ENCODE measurements at regions not wholly inside any gene's neighbourhood (a gene's known extent, or its start where the extent isn't known, plus 50 kb on each side); places are given as distances from the start of the nearest gene placed in this dataset.
"Not testable (repeated sequence)": the region's sequence is repeated elsewhere in the genome, so short reads cannot be mapped to it uniquely, and the experiment has no call there.

GRCh38 chr3:147333098-147333497 is 73.2 kb downstream of the ZIC4 start:
- DNase-seq (ENCODE audit: insufficient read length, low spot score) (no peak), FAIRE-seq (no peak)
- TF ChIP-seq TAF1 (IDR thresholded peaks at IDR 0.05; ENCODE audit: low read depth, low read length) (no peak), SPI1 (IDR thresholded peaks at IDR 0.05; ENCODE audit: low read depth, low read length) (no peak), POU2F2 (IDR thresholded peaks at IDR 0.05; ENCODE audit: low read depth, low read length) (no peak), PAX5 (IDR thresholded peaks at IDR 0.05; ENCODE audit: insufficient read depth, low read length, severe bottlenecking) (no peak)

GRCh38 chr3:147328711-147329110 is 77.6 kb downstream of the ZIC4 start:
- TF ChIP-seq POLR2AphosphoS5 (IDR thresholded peaks at IDR 0.05; ENCODE audit: low read depth, low read length) (no peak), TAF1 (IDR thresholded peaks at IDR 0.05; ENCODE audit: low read depth, low read length) (no peak), POLR2A (IDR thresholded peaks at IDR 0.05; ENCODE audit: low read depth, low read length) (no peak), PAX5 (IDR thresholded peaks at IDR 0.05; ENCODE audit: insufficient read depth, low read length, severe bottlenecking) (no peak), SPI1 (IDR thresholded peaks at IDR 0.05; ENCODE audit: low read depth, low read length) (no peak), POU2F2 (IDR thresholded peaks at IDR 0.05; ENCODE audit: low read depth, low read length) (no peak)
- FAIRE-seq (no peak), DNase-seq (ENCODE audit: insufficient read length, low spot score) (no peak)

DNA sequence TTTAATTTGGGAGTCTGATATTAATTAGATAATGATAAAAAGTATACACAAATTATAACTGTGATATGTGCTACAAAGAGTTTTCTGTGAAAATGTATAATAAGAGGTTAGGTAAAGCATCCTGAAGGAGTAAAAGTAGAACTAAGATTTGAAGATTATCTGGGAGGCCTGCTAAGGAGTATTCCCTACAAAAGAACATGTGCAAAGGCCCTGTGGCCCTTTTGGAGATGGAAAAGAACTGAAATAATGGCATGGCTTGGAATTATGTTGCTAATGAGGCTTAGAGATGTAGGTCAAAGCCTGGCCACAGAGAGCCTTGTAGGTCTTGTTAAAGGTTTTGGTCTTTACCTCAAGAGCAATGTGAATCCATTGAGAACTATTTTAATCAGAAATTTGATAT is 82.0 kb downstream of the ZIC4 start:
- no peak for FAIRE-seq
- DNase-seq (ENCODE audit: insufficient read length, low spot score) = no peak
- TF ChIP-seq POU2F2 (IDR thresholded peaks at IDR 0.05; ENCODE audit: low read depth, low read length) = no peak
- TF ChIP-seq PAX5 (IDR thresholded peaks at IDR 0.05; ENCODE audit: insufficient read depth, low read length, severe bottlenecking) = no peak
- TF ChIP-seq POLR2AphosphoS5 (IDR thresholded peaks at IDR 0.05; ENCODE audit: low read depth, low read length) = no peak
- no peak for TF ChIP-seq POLR2A (IDR thresholded peaks at IDR 0.05; ENCODE audit: low read depth, low read length)
- no peak for TF ChIP-seq SPI1 (IDR thresholded peaks at IDR 0.05; ENCODE audit: low read depth, low read length)
- TF ChIP-seq TAF1 (IDR thresholded peaks at IDR 0.05; ENCODE audit: low read depth, low read length) = no peak

DNA sequence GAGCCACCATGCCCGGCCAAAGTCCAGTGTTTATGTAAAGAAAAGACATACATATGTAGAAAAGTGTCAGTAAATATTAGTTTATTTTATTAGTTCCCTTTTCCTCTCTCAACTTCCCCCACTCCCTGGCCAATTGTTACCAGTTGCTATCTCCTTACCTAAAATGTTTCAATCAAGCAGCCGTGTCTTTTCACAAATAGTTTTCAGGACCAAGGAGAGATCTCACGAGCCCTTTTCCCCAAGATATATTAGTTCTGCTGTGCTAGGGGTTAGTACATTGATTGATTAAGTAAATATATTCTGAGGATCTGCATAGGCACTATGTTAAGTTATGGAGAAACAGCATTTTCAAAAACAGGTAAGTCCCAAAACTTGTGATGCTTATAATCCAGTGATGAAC is 87.4 kb downstream of the ZIC4 start:
- no peak for DNase-seq (ENCODE audit: insufficient read length, low spot score)
- TF ChIP-seq POLR2A (IDR thresholded peaks at IDR 0.05; ENCODE audit: low read depth, low read length) (no peak), POLR2AphosphoS5 (IDR thresholded peaks at IDR 0.05; ENCODE audit: low read depth, low read length) (no peak), PAX5 (IDR thresholded peaks at IDR 0.05; ENCODE audit: insufficient read depth, low read length, severe bottlenecking) (no peak), SPI1 (IDR thresholded peaks at IDR 0.05; ENCODE audit: low read depth, low read length) (no peak), POU2F2 (IDR thresholded peaks at IDR 0.05; ENCODE audit: low read depth, low read length) (no peak), TAF1 (IDR thresholded peaks at IDR 0.05; ENCODE audit: low read depth, low read length) (no peak)

DNA sequence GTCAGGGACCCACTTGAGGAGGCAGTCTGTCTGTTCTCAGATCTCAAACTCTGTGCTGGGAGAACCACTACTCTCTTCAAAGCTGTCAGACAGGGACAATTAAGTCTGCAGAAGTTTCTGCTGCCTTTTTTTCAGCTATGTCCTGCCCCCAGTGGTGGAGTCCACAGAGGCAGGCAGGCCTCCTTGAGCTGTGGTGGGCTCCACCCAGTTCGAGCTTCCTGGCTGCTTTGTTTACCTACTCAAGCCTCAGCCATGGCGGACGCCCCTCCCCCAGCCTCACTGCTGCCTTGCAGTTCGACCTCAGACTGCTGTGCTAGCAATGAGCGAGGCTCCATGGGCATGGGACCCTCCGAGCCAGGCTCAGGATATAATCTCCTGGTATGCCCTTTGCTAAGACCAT is 89.3 kb downstream of the ZIC4 start:
- not testable (repeated sequence) for FAIRE-seq; DNase-seq (ENCODE audit: insufficient read length, low spot score)

More for the DNA sequence above, 87.4 kb downstream of the ZIC4 start:
- FAIRE-seq = no peak

- DNase-seq (ENCODE audit: insufficient read length, low spot score) = no peak
- TF ChIP-seq PAX5 (IDR thresholded peaks at IDR 0.05; ENCODE audit: insufficient read depth, low read length, severe bottlenecking) (no peak), POU2F2 (IDR thresholded peaks at IDR 0.05; ENCODE audit: low read depth, low read length) (no peak), POLR2A (IDR thresholded peaks at IDR 0.05; ENCODE audit: low read depth, low read length) (no peak), SPI1 (IDR thresholded peaks at IDR 0.05; ENCODE audit: low read depth, low read length) (no peak), TAF1 (IDR thresholded peaks at IDR 0.05; ENCODE audit: low read depth, low read length) (no peak), POLR2AphosphoS5 (IDR thresholded peaks at IDR 0.05; ENCODE audit: low read depth, low read length) (no peak)
- FAIRE-seq = no peak
These were observed 92.8 kb downstream of the ZIC4 start for GRCh38 chr3:147313513-147313912.

DNA sequence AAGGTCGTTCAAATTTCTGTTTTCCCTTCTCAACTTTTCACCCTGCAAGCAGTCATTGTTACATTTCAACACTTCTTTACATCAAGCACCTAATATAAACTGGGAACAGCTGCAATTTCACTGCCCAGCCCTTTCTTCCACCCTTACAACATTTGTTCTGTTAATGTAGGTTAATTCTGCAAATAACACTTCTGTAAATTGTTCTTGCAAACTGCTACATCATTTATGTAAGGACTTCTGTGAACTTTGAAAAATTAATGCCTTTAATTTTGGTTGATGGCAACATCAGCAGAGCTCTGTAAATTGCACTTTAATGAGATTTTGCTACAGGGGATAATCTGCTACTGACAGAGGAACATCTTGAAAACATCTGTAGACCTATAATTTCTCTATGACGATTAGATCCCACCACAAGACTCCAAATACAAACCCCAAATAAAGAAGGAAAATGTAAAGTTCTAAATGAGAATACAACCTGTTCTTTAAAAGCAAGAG is 93.5 kb downstream of the ZIC4 start:
- FAIRE-seq (no peak), DNase-seq (ENCODE audit: insufficient read length, low spot score) (no peak)
- TF ChIP-seq SPI1 (IDR thresholded peaks at IDR 0.05; ENCODE audit: low read depth, low read length) (no peak), PAX5 (IDR thresholded peaks at IDR 0.05; ENCODE audit: insufficient read depth, low read length, severe bottlenecking) (no peak), POU2F2 (IDR thresholded peaks at IDR 0.05; ENCODE audit: low read depth, low read length) (no peak), POLR2A (IDR thresholded peaks at IDR 0.05; ENCODE audit: low read depth, low read length) (no peak), POLR2AphosphoS5 (IDR thresholded peaks at IDR 0.05; ENCODE audit: low read depth, low read length) (no peak), TAF1 (IDR thresholded peaks at IDR 0.05; ENCODE audit: low read depth, low read length) (no peak)

GRCh38 chr3:147311716-147312115 is 94.6 kb downstream of the ZIC4 start:
- DNase-seq (ENCODE audit: insufficient read length, low spot score) (no peak), FAIRE-seq (no peak)
- TF ChIP-seq POLR2AphosphoS5 (IDR thresholded peaks at IDR 0.05; ENCODE audit: low read depth, low read length) (no peak), PAX5 (IDR thresholded peaks at IDR 0.05; ENCODE audit: insufficient read depth, low read length, severe bottlenecking) (no peak), SPI1 (IDR thresholded peaks at IDR 0.05; ENCODE audit: low read depth, low read length) (no peak), POU2F2 (IDR thresholded peaks at IDR 0.05; ENCODE audit: low read depth, low read length) (no peak), TAF1 (IDR thresholded peaks at IDR 0.05; ENCODE audit: low read depth, low read length) (no peak), POLR2A (IDR thresholded peaks at IDR 0.05; ENCODE audit: low read depth, low read length) (no peak)

DNA sequence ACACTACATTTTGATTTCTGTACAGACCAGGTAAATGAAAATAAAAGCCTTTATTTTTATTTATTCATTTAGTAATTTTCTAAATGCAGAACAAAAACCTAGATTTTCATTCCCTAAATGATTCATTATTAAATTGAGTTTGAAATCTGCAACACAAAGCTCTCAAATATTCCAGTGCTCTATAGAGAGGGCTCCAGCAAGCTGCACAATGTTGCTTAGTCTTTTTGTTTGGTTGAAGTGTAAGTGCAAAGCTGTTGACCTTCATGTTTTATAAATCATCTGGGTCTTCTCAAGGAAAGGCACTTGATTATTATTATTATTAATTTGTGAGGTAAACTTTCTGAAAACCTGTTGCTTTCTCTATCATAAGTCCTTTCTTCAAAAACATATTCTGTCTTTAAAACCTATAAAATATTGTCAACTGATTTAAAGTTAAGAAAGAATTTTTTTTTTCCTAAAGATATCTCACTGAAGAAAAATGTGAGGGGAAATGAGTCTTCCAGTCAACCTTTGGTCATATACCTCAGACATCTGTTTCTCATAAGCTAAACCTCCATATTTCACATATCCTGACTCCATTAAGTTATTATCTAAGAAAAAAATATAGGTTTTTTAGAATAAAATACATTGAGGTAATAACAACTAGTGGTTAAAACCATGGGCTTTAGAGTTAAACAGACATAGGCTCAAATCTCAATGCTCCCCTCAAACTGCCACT is 100.7 kb downstream of the ZIC4 start:
- DNase-seq (ENCODE audit: insufficient read length, low spot score) = no peak
- TF ChIP-seq POU2F2 (IDR thresholded peaks at IDR 0.05; ENCODE audit: low read depth, low read length) (no peak), TAF1 (IDR thresholded peaks at IDR 0.05; ENCODE audit: low read depth, low read length) (no peak), SPI1 (IDR thresholded peaks at IDR 0.05; ENCODE audit: low read depth, low read length) (no peak), POLR2A (IDR thresholded peaks at IDR 0.05; ENCODE audit: low read depth, low read length) (no peak), POLR2AphosphoS5 (IDR thresholded peaks at IDR 0.05; ENCODE audit: low read depth, low read length) (no peak), PAX5 (IDR thresholded peaks at IDR 0.05; ENCODE audit: insufficient read depth, low read length, severe bottlenecking) (no peak)
- no peak for FAIRE-seq

DNA sequence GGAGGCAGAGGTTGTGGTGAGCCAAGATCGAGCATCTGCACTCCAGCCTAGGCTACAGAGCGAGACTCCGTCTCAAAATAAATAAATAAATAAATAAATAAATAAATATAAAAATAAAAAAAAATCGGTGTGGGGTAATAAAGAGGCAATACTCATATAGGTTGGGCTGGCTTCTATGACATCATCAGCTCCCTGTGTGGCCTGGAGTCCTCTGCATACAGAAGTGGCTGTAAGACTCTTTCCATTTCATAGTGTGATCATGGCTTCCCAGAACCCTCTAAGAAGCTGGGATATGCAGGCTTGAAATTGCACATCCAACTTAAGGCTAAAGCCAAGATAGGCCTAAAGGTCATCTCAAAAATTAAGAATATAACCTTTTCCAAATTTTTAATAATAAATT is 101.6 kb downstream of the ZIC4 start:
- no peak for DNase-seq (ENCODE audit: insufficient read length, low spot score)
- TF ChIP-seq POLR2AphosphoS5 (IDR thresholded peaks at IDR 0.05; ENCODE audit: low read depth, low read length) (no peak), PAX5 (IDR thresholded peaks at IDR 0.05; ENCODE audit: insufficient read depth, low read length, severe bottlenecking) (no peak), POLR2A (IDR thresholded peaks at IDR 0.05; ENCODE audit: low read depth, low read length) (no peak), TAF1 (IDR thresholded peaks at IDR 0.05; ENCODE audit: low read depth, low read length) (no peak), SPI1 (IDR thresholded peaks at IDR 0.05; ENCODE audit: low read depth, low read length) (no peak), POU2F2 (IDR thresholded peaks at IDR 0.05; ENCODE audit: low read depth, low read length) (no peak)
- no peak for FAIRE-seq

Measured in GM12891 (cell line).